Choroid plexus epithelial cell (primary cell): ENCODE measurements at regions not wholly inside any gene's neighbourhood (a gene's known extent, or its start where the extent isn't known, plus 50 kb on each side); places are given as distances from the start of the nearest gene placed in this dataset.

Experiments used
- DNase-seq: peaks from one replicate; pipeline ENCODE4 v3.0.0-alpha.2; 2010; ENCODE audit warnings: low read depth
- H3K4me3 ChIP-seq: 2 replicates; pipeline ENCODE4 v1.5.1; 2011; ENCODE audit warnings: low read depth, mild to moderate bottlenecking, control low read depth, low read length, moderate library complexity
- TF ChIP-seq, protein P1 (sequence below): conservative IDR thresholded peaks from 2 replicates; pipeline ENCODE4 v1.5.1; 2011; ENCODE audit warnings: low read depth, mild to moderate bottlenecking, control low read depth, inconsistent platforms, low read length, moderate library complexity

GRCh38 chr10:78892338-78893176 lies 176.2 kb upstream of the ZMIZ1 start:
- DNase-seq, result peak; percentile 11
- TF ChIP-seq, protein P1, sequence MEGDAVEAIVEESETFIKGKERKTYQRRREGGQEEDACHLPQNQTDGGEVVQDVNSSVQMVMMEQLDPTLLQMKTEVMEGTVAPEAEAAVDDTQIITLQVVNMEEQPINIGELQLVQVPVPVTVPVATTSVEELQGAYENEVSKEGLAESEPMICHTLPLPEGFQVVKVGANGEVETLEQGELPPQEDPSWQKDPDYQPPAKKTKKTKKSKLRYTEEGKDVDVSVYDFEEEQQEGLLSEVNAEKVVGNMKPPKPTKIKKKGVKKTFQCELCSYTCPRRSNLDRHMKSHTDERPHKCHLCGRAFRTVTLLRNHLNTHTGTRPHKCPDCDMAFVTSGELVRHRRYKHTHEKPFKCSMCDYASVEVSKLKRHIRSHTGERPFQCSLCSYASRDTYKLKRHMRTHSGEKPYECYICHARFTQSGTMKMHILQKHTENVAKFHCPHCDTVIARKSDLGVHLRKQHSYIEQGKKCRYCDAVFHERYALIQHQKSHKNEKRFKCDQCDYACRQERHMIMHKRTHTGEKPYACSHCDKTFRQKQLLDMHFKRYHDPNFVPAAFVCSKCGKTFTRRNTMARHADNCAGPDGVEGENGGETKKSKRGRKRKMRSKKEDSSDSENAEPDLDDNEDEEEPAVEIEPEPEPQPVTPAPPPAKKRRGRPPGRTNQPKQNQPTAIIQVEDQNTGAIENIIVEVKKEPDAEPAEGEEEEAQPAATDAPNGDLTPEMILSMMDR, result no peak

GRCh38 chr10:78893217-78893616 lies 175.5 kb upstream of the ZMIZ1 start:
- H3K4me3 ChIP-seq, result no peak overlapping the region
- TF ChIP-seq, protein P1, result no peak
- DNase-seq, result no peak

More at GRCh38 chr10:78892338-78893176, 176.2 kb upstream of the ZMIZ1 start:
- no peak overlapping the region for H3K4me3 ChIP-seq

- no peak overlapping the region for H3K4me3 ChIP-seq
- TF ChIP-seq, protein P1, result no peak
- no peak for DNase-seq
These were observed 174.5 kb upstream of the ZMIZ1 start for GRCh38 chr10:78894089-78894840.

DNA sequence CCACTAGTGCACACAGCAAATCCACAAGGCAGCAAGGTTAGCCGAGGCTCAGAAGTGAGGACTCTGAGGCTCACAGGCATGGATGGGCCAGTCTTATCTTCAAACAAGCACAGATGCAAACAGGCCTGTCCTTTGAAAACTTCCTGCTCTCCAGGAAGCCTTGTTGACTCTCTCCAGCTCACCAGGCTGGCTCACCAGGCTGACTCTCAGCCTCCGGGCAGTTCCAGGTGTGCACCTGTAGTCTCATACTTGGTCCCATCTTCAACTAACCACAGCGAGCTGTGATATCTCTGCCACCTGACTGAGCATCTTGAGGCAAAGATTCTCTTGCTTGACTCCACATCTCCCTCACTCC lies 173.9 kb upstream of the ZMIZ1 start:
- TF ChIP-seq, protein P1, result no peak
- no peak overlapping the region for H3K4me3 ChIP-seq
- DNase-seq, result no peak

- H3K4me3 ChIP-seq, result no peak overlapping the region
- DNase-seq, result no peak
- TF ChIP-seq, protein P1, result no peak
These were observed 173.3 kb upstream of the ZMIZ1 start for GRCh38 chr10:78895469-78895868.

GRCh38 chr10:78896159-78896928 lies 172.4 kb upstream of the ZMIZ1 start:
- no peak for DNase-seq
- TF ChIP-seq, protein P1, result no peak
- no peak overlapping the region for H3K4me3 ChIP-seq
